T47D (cell line): ENCODE measurements at regions not wholly inside any gene's neighbourhood (a gene's known extent, or its start where the extent isn't known, plus 50 kb on each side); places are given as distances from the start of the nearest gene placed in this dataset.
"Not testable (repeated sequence)": the region's sequence is repeated elsewhere in the genome, so short reads cannot be mapped to it uniquely, and the experiment has no call there.

Experiments used
- DNase-seq, 2 experiments: peaks; one replicate each; pipeline versions ENCODE4 v3.0.0 to v3.0.0-alpha.2; 2011 to 2012; ENCODE audit warnings: low read depth in 1 of 2, low spot score in 1 of 2
- JUND ChIP-seq: IDR thresholded peaks from 2 replicates; pipeline ENCODE4 v1.6.1; 2012; ENCODE audit warnings: low read depth
- in situ Hi-C: cut with HindIII; loops from 2 replicates; pipeline ENCODE4 v1.10.0; 2016; ENCODE audit warnings: low sequenced_read_pairs, low pct_unique_long_range_greater_than_20kb

- DNase-seq, in situ Hi-C loops: not testable (repeated sequence)
These were observed 416.5 kb downstream of the ANKRD30B start for GRCh38 chr18:15164446-15164845.

GRCh38 chr18:15165048-15165447 is 417.1 kb downstream of the ANKRD30B start:
- TF ChIP-seq JUND, result no peak
- in situ Hi-C loops, result no loop called here
- DNase-seq, result no peak

- DNase-seq, in situ Hi-C loops: not testable (repeated sequence)
These were observed 445.1 kb downstream of the ANKRD30B start for GRCh38 chr18:15193028-15193427.

GRCh38 chr18:15193813-15194212 is 445.8 kb downstream of the ANKRD30B start:
- DNase-seq, in situ Hi-C loops: not testable (repeated sequence)

- in situ Hi-C loops, result not testable (repeated sequence)
- DNase-seq, result peak in 1 of 2 experiments; percentile 13
These were observed 449.6 kb downstream of the ANKRD30B start for GRCh38 chr18:15197338-15198115.

- in situ Hi-C loops, result no loop called here
- DNase-seq, result peak in 1 of 2 experiments; percentile 2
These were observed 450.1 kb downstream of the ANKRD30B start for GRCh38 chr18:15198116-15198389.

More at GRCh38 chr18:15198116-15198389, 450.1 kb downstream of the ANKRD30B start:
- no peak for TF ChIP-seq JUND
